T-helper 2 cell treated with Interferon-gamma antibody and Interleukin-4, amounts not matched to agents 5 μg/mL and 100 μg/mL, for 36 hours (primary cell): ENCODE measurements at regions not wholly inside any gene's neighbourhood (a gene's known extent, or its start where the extent isn't known, plus 50 kb on each side); places are given as distances from the start of the nearest gene placed in this dataset.
"Not testable (repeated sequence)": the region's sequence is repeated elsewhere in the genome, so short reads cannot be mapped to it uniquely, and the experiment has no call there.

ENCODE experiments used
- DNase-seq: peaks from one replicate; pipeline ENCODE4 v3.0.0; 2021; ENCODE audit warnings: low spot score
- H3K27ac Mint-ChIP-seq: one replicate; pipeline ENCODE4 v1.8.0; 2021; ENCODE audit warnings: mild to moderate bottlenecking, mixed read lengths
- H3K27me3 Mint-ChIP-seq: one replicate; pipeline ENCODE4 v1.8.0; 2021; ENCODE audit warnings: low read depth, mixed read lengths
- H3K36me3 Mint-ChIP-seq: one replicate; pipeline ENCODE4 v1.8.0; 2021; ENCODE audit warnings: low read depth, mixed read lengths
- H3K4me1 Mint-ChIP-seq: one replicate; pipeline ENCODE4 v1.8.0; 2021; ENCODE audit warnings: low read depth, mixed read lengths
- H3K4me3 Mint-ChIP-seq: one replicate; pipeline ENCODE4 v1.8.0; 2022; ENCODE audit warnings: mild to moderate bottlenecking, moderate library complexity, mixed read lengths
- H3K9me3 Mint-ChIP-seq: one replicate; pipeline ENCODE4 v1.8.0; 2021; ENCODE audit warnings: mixed read lengths

- no peak overlapping the region for H3K27ac Mint-ChIP-seq
- peaks cover 10% of the 10 kb centered on the region for H3K9me3 Mint-ChIP-seq
- no peak overlapping the region for H3K4me3 Mint-ChIP-seq
- H3K36me3 Mint-ChIP-seq = no peaks in the 10 kb centered on the region
- H3K27me3 Mint-ChIP-seq = no peaks in the 10 kb centered on the region
- H3K4me1 Mint-ChIP-seq = no peaks in the 10 kb centered on the region
- DNase-seq = no peak
These were observed 129.1 kb downstream of the CXXC4 start for GRCh38 chr4:104365618-104366017.

GRCh38 chr4:104353481-104353880 lies 141.2 kb downstream of the CXXC4 start:
- no peak for DNase-seq
- Mint-ChIP-seq H3K4me1 (no peaks in the 10 kb centered on the region), H3K27me3 (no peaks in the 10 kb centered on the region), H3K4me3 (no peak overlapping the region), H3K36me3 (no peaks in the 10 kb centered on the region), H3K9me3 (peaks cover 32% of the 10 kb centered on the region), H3K27ac (no peak overlapping the region)

GRCh38 chr4:104352211-104352610 lies 142.5 kb downstream of the CXXC4 start:
- Mint-ChIP-seq H3K27ac (no peak overlapping the region), H3K27me3 (no peaks in the 10 kb centered on the region), H3K4me1 (no peaks in the 10 kb centered on the region), H3K36me3 (no peaks in the 10 kb centered on the region), H3K4me3 (no peak overlapping the region), H3K9me3 (peaks cover 37% of the 10 kb centered on the region)
- DNase-seq = no peak

GRCh38 chr4:104351706-104352105 lies 143.0 kb downstream of the CXXC4 start:
- Mint-ChIP-seq H3K27ac (no peak overlapping the region), H3K27me3 (no peaks in the 10 kb centered on the region), H3K4me3 (no peak overlapping the region)

GRCh38 chr4:104345598-104346242 lies 149.0 kb downstream of the CXXC4 start:
- Mint-ChIP-seq H3K36me3 (no peaks in the 10 kb centered on the region), H3K27me3 (no peaks in the 10 kb centered on the region), H3K4me3 (no peak overlapping the region), H3K9me3 (peaks cover 23% of the 10 kb centered on the region), H3K27ac (no peak overlapping the region), H3K4me1 (no peaks in the 10 kb centered on the region)
- no peak for DNase-seq

More at GRCh38 chr4:104351706-104352105, 143.0 kb downstream of the CXXC4 start:
- peaks cover 37% of the 10 kb centered on the region for H3K9me3 Mint-ChIP-seq
- H3K36me3 Mint-ChIP-seq = no peaks in the 10 kb centered on the region
- DNase-seq = no peak
- H3K4me1 Mint-ChIP-seq = no peaks in the 10 kb centered on the region

GRCh38 chr4:104344342-104344980 lies 150.2 kb downstream of the CXXC4 start:
- H3K27me3 Mint-ChIP-seq = no peaks in the 10 kb centered on the region
- H3K4me1 Mint-ChIP-seq = no peaks in the 10 kb centered on the region
- DNase-seq = no peak
- H3K36me3 Mint-ChIP-seq = no peaks in the 10 kb centered on the region
- peaks cover 23% of the 10 kb centered on the region for H3K9me3 Mint-ChIP-seq
- no peak overlapping the region for H3K4me3 Mint-ChIP-seq
- H3K27ac Mint-ChIP-seq = no peak overlapping the region

- Mint-ChIP-seq H3K4me1 (no peaks in the 10 kb centered on the region), H3K9me3 (peaks cover 31% of the 10 kb centered on the region), H3K4me3 (no peak overlapping the region), H3K27me3 (no peaks in the 10 kb centered on the region), H3K36me3 (no peaks in the 10 kb centered on the region), H3K27ac (no peak overlapping the region)
- no peak for DNase-seq
These were observed 160.3 kb downstream of the CXXC4 start for GRCh38 chr4:104334410-104334809.

- Mint-ChIP-seq H3K27me3 (no peaks in the 10 kb centered on the region), H3K27ac (no peak overlapping the region), H3K4me3 (no peak overlapping the region), H3K9me3 (peaks cover 26% of the 10 kb centered on the region), H3K4me1 (no peaks in the 10 kb centered on the region), H3K36me3 (no peaks in the 10 kb centered on the region)
- DNase-seq = no peak
These were observed 164.4 kb downstream of the CXXC4 start for GRCh38 chr4:104330125-104330905.

GRCh38 chr4:104326991-104327694 lies 167.6 kb downstream of the CXXC4 start:
- peaks cover 12% of the 10 kb centered on the region for H3K9me3 Mint-ChIP-seq
- H3K4me1 Mint-ChIP-seq, H3K27me3 Mint-ChIP-seq, DNase-seq, H3K4me3 Mint-ChIP-seq, H3K27ac Mint-ChIP-seq, H3K36me3 Mint-ChIP-seq: not testable (repeated sequence)

GRCh38 chr4:104302731-104303130 lies 192.0 kb downstream of the CXXC4 start:
- no peak overlapping the region for H3K4me3 Mint-ChIP-seq
- H3K4me1 Mint-ChIP-seq = no peaks in the 10 kb centered on the region
- no peak overlapping the region for H3K27ac Mint-ChIP-seq
- peaks cover 8% of the 10 kb centered on the region for H3K9me3 Mint-ChIP-seq
- no peaks in the 10 kb centered on the region for H3K27me3 Mint-ChIP-seq
- H3K36me3 Mint-ChIP-seq = no peaks in the 10 kb centered on the region
- no peak for DNase-seq

- Mint-ChIP-seq H3K36me3 (no peaks in the 10 kb centered on the region), H3K4me3 (no peak overlapping the region), H3K27ac (no peak overlapping the region), H3K27me3 (no peaks in the 10 kb centered on the region), H3K9me3 (no peaks in the 10 kb centered on the region), H3K4me1 (no peaks in the 10 kb centered on the region)
- DNase-seq = no peak
These were observed 199.9 kb downstream of the CXXC4 start for GRCh38 chr4:104294811-104295210.

- no peaks in the 10 kb centered on the region for H3K36me3 Mint-ChIP-seq
These were observed 207.8 kb downstream of the CXXC4 start for GRCh38 chr4:104286867-104287266.

GRCh38 chr4:104283303-104283702 lies 211.4 kb downstream of the CXXC4 start:
- no peak for DNase-seq
- Mint-ChIP-seq H3K27me3 (no peaks in the 10 kb centered on the region), H3K4me3 (no peak overlapping the region), H3K36me3 (no peaks in the 10 kb centered on the region), H3K4me1 (no peaks in the 10 kb centered on the region), H3K9me3 (peaks cover 11% of the 10 kb centered on the region), H3K27ac (no peak overlapping the region)

More at GRCh38 chr4:104286867-104287266, 207.8 kb downstream of the CXXC4 start:
- H3K27ac Mint-ChIP-seq = no peak overlapping the region
- H3K9me3 Mint-ChIP-seq = peaks cover 11% of the 10 kb centered on the region
- DNase-seq = no peak
- no peak overlapping the region for H3K4me3 Mint-ChIP-seq
- no peaks in the 10 kb centered on the region for H3K4me1 Mint-ChIP-seq
- H3K27me3 Mint-ChIP-seq = no peaks in the 10 kb centered on the region

GRCh38 chr4:104279744-104280143 lies 214.9 kb downstream of the CXXC4 start:
- H3K27ac Mint-ChIP-seq = no peak overlapping the region

More at GRCh38 chr4:104279744-104280143, 214.9 kb downstream of the CXXC4 start:
- DNase-seq = no peak
- H3K36me3 Mint-ChIP-seq = no peaks in the 10 kb centered on the region
- H3K4me3 Mint-ChIP-seq = no peak overlapping the region
- no peaks in the 10 kb centered on the region for H3K27me3 Mint-ChIP-seq
- no peaks in the 10 kb centered on the region for H3K4me1 Mint-ChIP-seq
- peaks cover 3% of the 10 kb centered on the region for H3K9me3 Mint-ChIP-seq
